ENCODE measurements at regions not wholly inside any gene's neighbourhood (a gene's known extent, or its start where the extent isn't known, plus 50 kb on each side); places are given as distances from the start of the nearest gene placed in this dataset.

GRCh38 chr5:3729631-3730030 is 134.0 kb downstream of the IRX1 start:
- intact Hi-C loops (cut with micrococcal nuclease), result no loop called here
- BruUV-seq (replicated peaks), result no TSS peak
- H3K9me3 ChIP-seq (replicated peaks; ENCODE audit: control insufficient read depth, insufficient read depth, low read length), result peaks cover 7% of the 10 kb centered on the region

DNA sequence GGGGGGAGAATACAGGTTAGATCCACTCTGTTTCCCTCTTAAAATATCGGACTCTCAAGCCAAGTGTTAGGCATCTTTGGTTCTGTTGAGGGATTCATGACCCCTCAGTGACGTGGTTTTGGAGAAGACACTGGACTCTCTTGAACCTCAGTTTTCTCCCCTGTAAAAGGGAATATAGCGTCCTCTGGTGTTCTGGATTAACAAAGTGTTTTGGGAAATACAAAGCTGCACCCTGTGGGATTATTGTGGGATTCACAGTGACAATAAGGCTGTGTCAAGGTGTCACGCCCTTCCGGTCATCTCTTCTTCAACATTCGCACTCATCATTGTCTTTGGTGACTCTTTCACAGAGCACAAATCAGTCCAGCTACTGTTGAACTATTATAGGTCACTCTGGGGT is 139.0 kb downstream of the IRX1 start:
- H3K9ac ChIP-seq (replicated peaks; ENCODE audit: extremely low read depth, insufficient read depth, low read length), result no peak overlapping the region
- POLR2A ChIA-PET, result no interaction called here
- no peaks in the 10 kb centered on the region for H3K79me2 ChIP-seq (ENCODE audit: control insufficient read depth, insufficient read depth, low read length)
- peaks cover 4% of the 10 kb centered on the region for H3K9me3 ChIP-seq (replicated peaks; ENCODE audit: control insufficient read depth, insufficient read depth, low read length)
- DNase-seq (ENCODE audit: low read depth, low spot score) (no peak), FAIRE-seq (no peak)
- H3K4me3 ChIP-seq (replicated peaks in 1 of 3; ENCODE audit: insufficient read depth in 1 of 3, low read depth in 1 of 3, low read length in 3 of 3), result no peak overlapping the region
- H4K20me1 ChIP-seq (replicated peaks; ENCODE audit: control insufficient read depth, extremely low read depth, insufficient read depth, low read length), result no peaks in the 10 kb centered on the region
- H3K36me3 ChIP-seq (ENCODE audit: control insufficient read depth in 2 of 2, extremely low read depth in 1 of 2, insufficient read depth in 2 of 2, low read length in 2 of 2), result no peaks in the 10 kb centered on the region
- intact Hi-C loops (cut with micrococcal nuclease), result no loop called here
- TF ChIP-seq POLR2AphosphoS5 (IDR thresholded peaks at IDR 0.05; ENCODE audit: insufficient read depth, low read depth, low read length), result no peak
- no peak for TF ChIP-seq EZH2 (IDR thresholded peaks at IDR 0.05; ENCODE audit: borderline replicate concordance, low read depth, low read length, severe bottlenecking)
- TF ChIP-seq MYC (IDR thresholded peaks at IDR 0.05; ENCODE audit: low read depth, low read length), result no peak
- no peak for TF ChIP-seq JUN (IDR thresholded peaks at IDR 0.05; ENCODE audit: borderline replicate concordance, insufficient read depth, insufficient read length, low read depth)
- no peak for TF ChIP-seq FOS (IDR thresholded peaks at IDR 0.05; ENCODE audit: borderline replicate concordance, insufficient read depth, low read length)
- no peak for TF ChIP-seq GATA2 (IDR thresholded peaks at IDR 0.05; ENCODE audit: insufficient read depth, insufficient read length, low read depth, low read length)
- TF ChIP-seq, protein P1, sequence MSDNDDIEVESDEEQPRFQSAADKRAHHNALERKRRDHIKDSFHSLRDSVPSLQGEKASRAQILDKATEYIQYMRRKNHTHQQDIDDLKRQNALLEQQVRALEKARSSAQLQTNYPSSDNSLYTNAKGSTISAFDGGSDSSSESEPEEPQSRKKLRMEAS (IDR thresholded peaks at IDR 0.05; ENCODE audit: insufficient read depth, insufficient read length), result no peak
- TF ChIP-seq POLR2A (IDR thresholded peaks at IDR 0.05; ENCODE audit: low read depth, low read length), result no peak
- TF ChIP-seq CTCF (IDR thresholded peaks at IDR 0.05; ENCODE audit: extremely low read depth in 1 of 2, insufficient read depth in 1 of 2, low read depth in 1 of 2, low read length in 2 of 2), result no peak
- CTCF ChIA-PET, result no interaction called here
- dilution Hi-C loops (cut with MboI; ENCODE audit: extremely low pct_ligation_motif_present, low sequenced_read_pairs), result no loop called here
- no TSS peak for BruUV-seq (replicated peaks)
- H3K9me1 ChIP-seq (replicated peaks; ENCODE audit: control insufficient read depth, extremely low read depth, insufficient read depth, low read length), result no peaks in the 10 kb centered on the region
- no peaks in the 10 kb centered on the region for H3K4me1 ChIP-seq (ENCODE audit: control insufficient read depth, extremely low read depth, insufficient read depth, low read length)
- H3K4me2 ChIP-seq (ENCODE audit: insufficient read depth, low read length), result no peak overlapping the region
- no peak overlapping the region for H3K27ac ChIP-seq (ENCODE audit: insufficient read depth, low read depth, low read length)
- no peak overlapping the region for H2AFZ ChIP-seq (ENCODE audit: low read depth, low read length)
- no peaks in the 10 kb centered on the region for H3K27me3 ChIP-seq (ENCODE audit: control insufficient read depth in 2 of 2, insufficient read depth in 2 of 2, low read length in 2 of 2)

More at GRCh38 chr5:3729631-3730030, 134.0 kb downstream of the IRX1 start:
- no peaks in the 10 kb centered on the region for H3K4me1 ChIP-seq (ENCODE audit: control insufficient read depth, extremely low read depth, insufficient read depth, low read length)
- POLR2A ChIA-PET, result no interaction called here
- H3K27me3 ChIP-seq (ENCODE audit: control insufficient read depth in 2 of 2, insufficient read depth in 2 of 2, low read length in 2 of 2), result no peaks in the 10 kb centered on the region
- H3K4me2 ChIP-seq (ENCODE audit: insufficient read depth, low read length), result no peak overlapping the region
- H3K79me2 ChIP-seq (ENCODE audit: control insufficient read depth, insufficient read depth, low read length), result no peaks in the 10 kb centered on the region
- no peak for FAIRE-seq
- H4K20me1 ChIP-seq (replicated peaks; ENCODE audit: control insufficient read depth, extremely low read depth, insufficient read depth, low read length), result no peaks in the 10 kb centered on the region
- H3K9ac ChIP-seq (replicated peaks; ENCODE audit: extremely low read depth, insufficient read depth, low read length), result no peak overlapping the region
- no peak overlapping the region for H3K4me3 ChIP-seq (replicated peaks in 1 of 3; ENCODE audit: insufficient read depth in 1 of 3, low read depth in 1 of 3, low read length in 3 of 3)
- H2AFZ ChIP-seq (ENCODE audit: low read depth, low read length), result no peak overlapping the region
- H3K9me1 ChIP-seq (replicated peaks; ENCODE audit: control insufficient read depth, extremely low read depth, insufficient read depth, low read length), result no peaks in the 10 kb centered on the region
- H3K36me3 ChIP-seq (ENCODE audit: control insufficient read depth in 2 of 2, extremely low read depth in 1 of 2, insufficient read depth in 2 of 2, low read length in 2 of 2), result no peaks in the 10 kb centered on the region
- no peak for DNase-seq (ENCODE audit: low read depth, low spot score)
- dilution Hi-C loops (cut with MboI; ENCODE audit: extremely low pct_ligation_motif_present, low sequenced_read_pairs), result no loop called here
- no peak for TF ChIP-seq FOS (IDR thresholded peaks at IDR 0.05; ENCODE audit: borderline replicate concordance, insufficient read depth, low read length)
- TF ChIP-seq, protein P1 (IDR thresholded peaks at IDR 0.05; ENCODE audit: insufficient read depth, insufficient read length), result no peak
- TF ChIP-seq EZH2 (IDR thresholded peaks at IDR 0.05; ENCODE audit: borderline replicate concordance, low read depth, low read length, severe bottlenecking), result no peak
- TF ChIP-seq GATA2 (IDR thresholded peaks at IDR 0.05; ENCODE audit: insufficient read depth, insufficient read length, low read depth, low read length), result no peak
- TF ChIP-seq POLR2AphosphoS5 (IDR thresholded peaks at IDR 0.05; ENCODE audit: insufficient read depth, low read depth, low read length), result no peak
- no peak for TF ChIP-seq MYC (IDR thresholded peaks at IDR 0.05; ENCODE audit: low read depth, low read length)
- TF ChIP-seq POLR2A (IDR thresholded peaks at IDR 0.05; ENCODE audit: low read depth, low read length), result no peak
- H3K27ac ChIP-seq (ENCODE audit: insufficient read depth, low read depth, low read length), result no peak overlapping the region
- CTCF ChIA-PET, result no interaction called here
